H9 (cell line): ENCODE measurements at regions not wholly inside any gene's neighbourhood (a gene's known extent, or its start where the extent isn't known, plus 50 kb on each side); places are given as distances from the start of the nearest gene placed in this dataset.

Experiments
- DNase-seq: peaks from one replicate; pipeline ENCODE4 v3.0.0-alpha.2; 2017
- H2AFZ ChIP-seq: one replicate; pipeline ENCODE4 v1.6.1; 2013; ENCODE audit warnings: mild to moderate bottlenecking, low read length, control low read depth, moderate library complexity
- H2AK5ac ChIP-seq: 2 replicates; pipeline ENCODE4 v1.6.1; 2013; ENCODE audit warnings: low read length, control low read depth, mixed read lengths; ENCODE audit not compliant: insufficient read length
- H2BK120ac ChIP-seq: one replicate; pipeline ENCODE4 v1.6.1; 2013; ENCODE audit warnings: low read depth, mild to moderate bottlenecking, low read length, control low read depth, inconsistent platforms; ENCODE audit not compliant: poor library complexity, severe bottlenecking
- H2BK12ac ChIP-seq: 2 replicates; pipeline ENCODE4 v1.6.1; 2013; ENCODE audit warnings: low read length, control low read depth, mixed read lengths, low read depth; ENCODE audit not compliant: insufficient read length
- H2BK15ac ChIP-seq: 2 replicates; pipeline ENCODE4 v1.6.1; 2013; ENCODE audit warnings: low read depth, low read length, control low read depth
- H2BK20ac ChIP-seq: one replicate; pipeline ENCODE4 v1.6.1; 2013; ENCODE audit warnings: low read depth, mild to moderate bottlenecking, low read length, control low read depth, inconsistent platforms; ENCODE audit not compliant: poor library complexity, severe bottlenecking
- H2BK5ac ChIP-seq: 2 replicates; pipeline ENCODE4 v1.6.1; 2013; ENCODE audit warnings: low read length, control low read depth, mixed read lengths; ENCODE audit not compliant: insufficient read length
- H3K14ac ChIP-seq: 2 replicates; pipeline ENCODE4 v1.6.1; 2013; ENCODE audit warnings: low read length, control low read depth; ENCODE audit not compliant: insufficient read depth
- H3K18ac ChIP-seq: 2 replicates; pipeline ENCODE4 v1.6.1; 2013; ENCODE audit warnings: low read depth, mild to moderate bottlenecking, mixed read lengths, low read length, control low read depth; ENCODE audit not compliant: insufficient read length
- H3K23ac ChIP-seq: 2 replicates; pipeline ENCODE4 v1.6.1; 2013; ENCODE audit warnings: low read length, control low read depth, mixed read lengths, low read depth; ENCODE audit not compliant: insufficient read length
- H3K23me2 ChIP-seq: 2 replicates; pipeline ENCODE4 v1.6.1; 2013; ENCODE audit warnings: low read depth, mild to moderate bottlenecking, mixed read lengths, low read length, control low read depth; ENCODE audit not compliant: insufficient read length, poor library complexity, severe bottlenecking
- H3K27ac ChIP-seq: 2 replicates; pipeline ENCODE4 v1.5.1; 2013; ENCODE audit warnings: low read length, control low read depth, mixed read lengths, low read depth; ENCODE audit not compliant: insufficient read length
- H3K27me3 ChIP-seq: 2 replicates; pipeline ENCODE4 v1.6.1; 2013; ENCODE audit warnings: low read length, control low read depth, inconsistent platforms; ENCODE audit not compliant: insufficient read depth
- H3K4ac ChIP-seq: 2 replicates; pipeline ENCODE4 v1.6.1; 2013; ENCODE audit warnings: low read depth, mild to moderate bottlenecking, control low read depth, inconsistent platforms, low read length, moderate library complexity
- H3K4me1 ChIP-seq: 2 replicates; pipeline ENCODE4 v1.6.1; 2013; ENCODE audit warnings: low read length, control low read depth, inconsistent platforms; ENCODE audit not compliant: insufficient read depth
- H3K4me2 ChIP-seq: 2 replicates; pipeline ENCODE4 v1.6.1; 2013; ENCODE audit warnings: low read length, control low read depth, mixed read lengths; ENCODE audit not compliant: insufficient read length, insufficient read depth
- H3K56ac ChIP-seq: 2 replicates; pipeline ENCODE4 v1.6.1; 2013; ENCODE audit warnings: low read depth, mild to moderate bottlenecking, mixed read lengths, low read length, control low read depth; ENCODE audit not compliant: insufficient read length
- H3K79me1 ChIP-seq: 2 replicates; pipeline ENCODE4 v1.6.1; 2013; ENCODE audit warnings: low read depth, mild to moderate bottlenecking, moderate library complexity, low read length, control low read depth, inconsistent platforms; ENCODE audit not compliant: insufficient read depth, poor library complexity, severe bottlenecking
- H3K79me2 ChIP-seq: 2 replicates; pipeline ENCODE4 v1.6.1; 2013; ENCODE audit warnings: low read length, control low read depth, inconsistent platforms; ENCODE audit not compliant: insufficient read depth
- H3K9ac ChIP-seq: 2 replicates; pipeline ENCODE4 v1.6.1; 2013; ENCODE audit warnings: low read length, control low read depth, mixed read lengths; ENCODE audit not compliant: insufficient read length; ENCODE audit errors: extremely low read depth
- H3K9me3 ChIP-seq: one replicate; pipeline ENCODE4 v1.6.1; 2013; ENCODE audit warnings: low read depth, low read length, inconsistent platforms; ENCODE audit not compliant: control insufficient read depth
- H3T11ph ChIP-seq: one replicate; pipeline ENCODE4 v1.6.1; 2013; ENCODE audit warnings: mild to moderate bottlenecking, low read length, control low read depth, inconsistent platforms
- H4K20me1 ChIP-seq: one replicate; pipeline ENCODE4 v1.6.1; 2013; ENCODE audit not compliant: control insufficient read depth, insufficient read length, insufficient read depth
- H4K5ac ChIP-seq: 2 replicates; pipeline ENCODE4 v1.6.1; 2013; ENCODE audit warnings: low read depth, mild to moderate bottlenecking, mixed read lengths, low read length, control low read depth; ENCODE audit not compliant: insufficient read length
- H4K8ac ChIP-seq: replicated peaks from 2 replicates; pipeline ENCODE4 v1.6.1; 2013; ENCODE audit warnings: low read length, control low read depth, mixed read lengths, low read depth; ENCODE audit not compliant: insufficient read length
- H4K91ac ChIP-seq: 2 replicates; pipeline ENCODE4 v1.6.1; 2013; ENCODE audit warnings: low read depth, mild to moderate bottlenecking, moderate library complexity, mixed read lengths, low read length, control low read depth; ENCODE audit not compliant: insufficient read length
- H3K27ac Mint-ChIP-seq, 3 experiments: 2 replicates in 2 of 3; 3 replicates in 1 of 3; pipeline ENCODE4 v1.8.0; 2020 to 2021; ENCODE audit warnings: mixed read lengths in 3 of 3, mild to moderate bottlenecking in 1 of 3, moderate library complexity in 1 of 3
- H3K27me3 Mint-ChIP-seq: 2 replicates; pipeline ENCODE4 v1.8.0; 2021; ENCODE audit warnings: low read depth, mild to moderate bottlenecking, moderate library complexity, mixed read lengths
- H3K36me3 Mint-ChIP-seq, 3 experiments: 2 replicates in 2 of 3; 3 replicates in 1 of 3; pipeline ENCODE4 v1.8.0; 2020 to 2021; ENCODE audit warnings: low read depth in 3 of 3, mixed read lengths in 3 of 3; ENCODE audit not compliant: insufficient read depth in 1 of 3
- H3K4me1 Mint-ChIP-seq, 2 experiments: 2 replicates each; pipeline ENCODE4 v1.8.0; 2020; ENCODE audit warnings: mixed read lengths in 2 of 2
- H3K4me3 Mint-ChIP-seq, 2 experiments: 2 replicates in 1 of 2; 3 replicates in 1 of 2; pipeline ENCODE4 v1.8.0; 2020 to 2021; ENCODE audit warnings: mild to moderate bottlenecking in 2 of 2, mixed read lengths in 2 of 2, moderate library complexity in 1 of 2
- H3K9me3 Mint-ChIP-seq, 2 experiments: 2 replicates in 1 of 2; 3 replicates in 1 of 2; pipeline ENCODE4 v1.8.0; 2020; ENCODE audit warnings: mild to moderate bottlenecking in 2 of 2, mixed read lengths in 2 of 2, moderate library complexity in 1 of 2
- CTCF ChIP-seq: fragments of 200-600 bp; sonication (generic); conservative IDR thresholded peaks from 3 replicates; pipeline ENCODE4 v1.8.0; 2021; ENCODE audit warnings: antibody characterized with exemption, mild to moderate bottlenecking
- WGBS: extraction: QIAGEN DNeasy Blood & Tissue Kit; methylation state at CpG from one replicate; pipeline ENCODE4 v1.1.7; 2013; ENCODE audit warnings: missing lambda C conversion rate, low lambda C conversion rate, mixed read lengths; ENCODE audit not compliant: insufficient read length; ENCODE audit errors: extremely low coverage; 5-methylcytosine and 5-hydroxymethylcytosine counted together

GRCh38 chr6:11428895-11429294, 108.7 kb upstream of the TMEM170B start:
- Histone ChIP-seq H2BK15ac (no peak overlapping the region), H3K56ac (no peak overlapping the region), H3K4me2 (no peak overlapping the region), H3K27me3 (no peaks in the 10 kb centered on the region), H3K9me3 (no peaks in the 10 kb centered on the region), H2AFZ (no peak overlapping the region), H3K4ac (no peak overlapping the region), H3K4me1 (peaks cover 7% of the 10 kb centered on the region; the same call in 1 of the 2 replicates), H3K23me2 (no peaks in the 10 kb centered on the region), H3K23ac (no peak overlapping the region), H2BK12ac (no peak overlapping the region), H4K91ac (no peak overlapping the region), H3K79me2 (no peaks in the 10 kb centered on the region), H2BK120ac (no peak overlapping the region), H2AK5ac (no peak overlapping the region), H4K8ac (no peak overlapping the region), H3K18ac (no peak overlapping the region), H2BK20ac (no peak overlapping the region), H3K27ac (no peak overlapping the region), H3T11ph (no peak overlapping the region), H2BK5ac (no peak overlapping the region), H3K9ac (no peak overlapping the region), H3K14ac (no peak overlapping the region), H4K20me1 (no peaks in the 10 kb centered on the region), H3K79me1 (no peaks in the 10 kb centered on the region), H4K5ac (no peak overlapping the region)
- no CpG with 5 or more reads among the region's 3 CpGs for WGBS
- no peaks in the 10 kb centered on the region for H3K9me3 Mint-ChIP-seq
- H3K4me3 Mint-ChIP-seq = no peak overlapping the region
- TF ChIP-seq CTCF = no peak
- H3K4me1 Mint-ChIP-seq = peaks cover 40 to 46% of the 10 kb centered on the region in 2 experiments
- no peak for DNase-seq
- no peaks in the 10 kb centered on the region for H3K27me3 Mint-ChIP-seq
- H3K36me3 Mint-ChIP-seq = no peaks in the 10 kb centered on the region
- no peak overlapping the region; a peak in 1 of 7 replicates for H3K27ac Mint-ChIP-seq
